MCF 10A (cell line): ENCODE measurements at regions not wholly inside any gene's neighbourhood (a gene's known extent, or its start where the extent isn't known, plus 50 kb on each side); places are given as distances from the start of the nearest gene placed in this dataset.

ENCODE experiments used
- BruUV-seq: library from RNA; stranded (reverse); fragments of 400-500 nt; replicated peaks from 2 replicates; lab custom pipeline; 2021; lab: Mats Ljungman, UMichigan
- CTCF ChIA-PET: fragments of 300-600 bp; sonication (Branson Sonifier 250); formaldehyde crosslinking; extraction: SDS; loops from one replicate; lab custom pipeline; 2021; ENCODE audit warnings: antibody characterized with exemption, inconsistent platforms; lab: Yijun Ruan, JAX
- POLR2A ChIA-PET: fragments of 300-600, 350-650 bp; sonication (Branson Sonifier 250); formaldehyde crosslinking; extraction: SDS; loops from one replicate; lab custom pipeline; 2020; ENCODE audit warnings: antibody characterized with exemption, inconsistent platforms; lab: Yijun Ruan, JAX
- DNase-seq: peaks from one replicate; pipeline ENCODE4 v3.0.0-alpha.2; 2018; ENCODE audit not compliant: unreplicated experiment
- H3K27ac Mint-ChIP-seq: one replicate; pipeline ENCODE4 v1.8.0; 2022; ENCODE audit warnings: mild to moderate bottlenecking, low read depth, mixed read lengths; ENCODE audit not compliant: unreplicated experiment
- H3K27me3 Mint-ChIP-seq: one replicate; pipeline ENCODE4 v1.8.0; 2022; ENCODE audit warnings: mixed read lengths; ENCODE audit not compliant: insufficient read depth, unreplicated experiment
- H3K36me3 Mint-ChIP-seq: one replicate; pipeline ENCODE4 v1.8.0; 2022; ENCODE audit warnings: mild to moderate bottlenecking, moderate library complexity, mixed read lengths; ENCODE audit not compliant: insufficient read depth, unreplicated experiment
- H3K4me1 Mint-ChIP-seq: one replicate; pipeline ENCODE4 v1.8.0; 2022; ENCODE audit warnings: mixed read lengths; ENCODE audit not compliant: insufficient read depth, unreplicated experiment
- H3K4me3 Mint-ChIP-seq: one replicate; pipeline ENCODE4 v1.8.0; 2022; ENCODE audit warnings: mild to moderate bottlenecking, moderate library complexity, mixed read lengths; ENCODE audit not compliant: unreplicated experiment
- H3K9me3 Mint-ChIP-seq: one replicate; pipeline ENCODE4 v1.8.0; 2022; ENCODE audit warnings: mixed read lengths; ENCODE audit not compliant: unreplicated experiment
- intact Hi-C: fragments of 100-400 bp; cut with micrococcal nuclease; formaldehyde crosslinking; loops from 2 replicates; pipeline ENCODE4 v1.14.1; 2022
- TF ChIP-seq, protein P1 (sequence below): fragments of 200-600 bp; IDR thresholded peaks from one replicate; pipeline ENCODE4 v1.8.0; 2022; ENCODE audit warnings: antibody characterized with exemption, mild to moderate bottlenecking; ENCODE audit not compliant: unreplicated experiment

DNA sequence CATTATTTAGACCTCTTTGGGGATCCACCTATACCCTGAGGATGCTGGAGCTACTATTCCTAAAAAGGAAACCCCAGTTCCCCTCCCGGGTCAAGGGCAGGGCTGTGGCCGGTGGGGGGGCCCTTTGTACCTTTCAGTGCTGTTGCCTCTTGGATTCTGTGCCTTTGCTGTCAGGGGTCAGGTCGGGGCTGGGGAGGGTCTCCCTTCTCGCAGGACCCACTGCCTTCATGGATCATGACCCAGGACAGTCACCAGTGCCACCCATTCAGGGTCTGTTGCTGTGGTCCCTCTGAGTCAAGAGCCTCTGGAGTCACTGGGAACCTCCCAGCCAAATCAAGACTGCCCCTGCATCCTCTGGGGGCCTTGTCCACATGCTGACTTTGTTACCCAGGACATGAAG lies 78.1 kb upstream of the CCND1 start:
- Mint-ChIP-seq H3K27me3 (no peaks in the 10 kb centered on the region), H3K4me3 (no peak overlapping the region), H3K4me1 (no peaks in the 10 kb centered on the region), H3K36me3 (no peaks in the 10 kb centered on the region), H3K27ac (no peak overlapping the region), H3K9me3 (no peaks in the 10 kb centered on the region)
- intact Hi-C loops: no loop called here
- POLR2A ChIA-PET: no interaction called here
- CTCF ChIA-PET: no interaction called here
- DNase-seq: no peak
- TF ChIP-seq, protein P1, sequence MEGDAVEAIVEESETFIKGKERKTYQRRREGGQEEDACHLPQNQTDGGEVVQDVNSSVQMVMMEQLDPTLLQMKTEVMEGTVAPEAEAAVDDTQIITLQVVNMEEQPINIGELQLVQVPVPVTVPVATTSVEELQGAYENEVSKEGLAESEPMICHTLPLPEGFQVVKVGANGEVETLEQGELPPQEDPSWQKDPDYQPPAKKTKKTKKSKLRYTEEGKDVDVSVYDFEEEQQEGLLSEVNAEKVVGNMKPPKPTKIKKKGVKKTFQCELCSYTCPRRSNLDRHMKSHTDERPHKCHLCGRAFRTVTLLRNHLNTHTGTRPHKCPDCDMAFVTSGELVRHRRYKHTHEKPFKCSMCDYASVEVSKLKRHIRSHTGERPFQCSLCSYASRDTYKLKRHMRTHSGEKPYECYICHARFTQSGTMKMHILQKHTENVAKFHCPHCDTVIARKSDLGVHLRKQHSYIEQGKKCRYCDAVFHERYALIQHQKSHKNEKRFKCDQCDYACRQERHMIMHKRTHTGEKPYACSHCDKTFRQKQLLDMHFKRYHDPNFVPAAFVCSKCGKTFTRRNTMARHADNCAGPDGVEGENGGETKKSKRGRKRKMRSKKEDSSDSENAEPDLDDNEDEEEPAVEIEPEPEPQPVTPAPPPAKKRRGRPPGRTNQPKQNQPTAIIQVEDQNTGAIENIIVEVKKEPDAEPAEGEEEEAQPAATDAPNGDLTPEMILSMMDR: no peak
- BruUV-seq: no TSS peak

DNA sequence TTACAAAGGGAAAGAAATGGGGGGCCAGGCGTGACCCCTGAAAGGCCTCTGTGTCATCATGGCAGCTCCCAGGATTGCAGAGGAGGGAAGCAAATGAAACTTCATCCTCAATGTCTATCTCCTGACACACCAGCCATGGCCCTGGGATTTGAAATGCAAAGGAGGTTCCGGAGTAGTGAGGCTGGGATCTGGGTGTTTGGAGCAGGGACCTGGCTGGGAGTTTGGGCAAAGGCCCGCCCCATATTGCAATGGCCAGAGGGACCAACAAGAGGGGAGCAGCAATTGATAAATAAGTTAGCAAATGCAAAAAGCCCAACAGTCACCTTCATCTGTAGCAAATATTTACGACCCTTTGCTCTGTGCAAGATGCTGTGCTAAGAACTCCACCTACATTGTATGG lies 77.7 kb upstream of the CCND1 start:
- no peak for DNase-seq
- Mint-ChIP-seq H3K27me3 (no peaks in the 10 kb centered on the region), H3K4me3 (no peak overlapping the region), H3K4me1 (no peaks in the 10 kb centered on the region), H3K27ac (no peak overlapping the region), H3K9me3 (no peaks in the 10 kb centered on the region), H3K36me3 (no peaks in the 10 kb centered on the region)
- ChIA-PET CTCF (no interaction called here), POLR2A (no interaction called here)
- intact Hi-C loops: no loop called here
- BruUV-seq: no TSS peak
- TF ChIP-seq, protein P1: no peak

DNA sequence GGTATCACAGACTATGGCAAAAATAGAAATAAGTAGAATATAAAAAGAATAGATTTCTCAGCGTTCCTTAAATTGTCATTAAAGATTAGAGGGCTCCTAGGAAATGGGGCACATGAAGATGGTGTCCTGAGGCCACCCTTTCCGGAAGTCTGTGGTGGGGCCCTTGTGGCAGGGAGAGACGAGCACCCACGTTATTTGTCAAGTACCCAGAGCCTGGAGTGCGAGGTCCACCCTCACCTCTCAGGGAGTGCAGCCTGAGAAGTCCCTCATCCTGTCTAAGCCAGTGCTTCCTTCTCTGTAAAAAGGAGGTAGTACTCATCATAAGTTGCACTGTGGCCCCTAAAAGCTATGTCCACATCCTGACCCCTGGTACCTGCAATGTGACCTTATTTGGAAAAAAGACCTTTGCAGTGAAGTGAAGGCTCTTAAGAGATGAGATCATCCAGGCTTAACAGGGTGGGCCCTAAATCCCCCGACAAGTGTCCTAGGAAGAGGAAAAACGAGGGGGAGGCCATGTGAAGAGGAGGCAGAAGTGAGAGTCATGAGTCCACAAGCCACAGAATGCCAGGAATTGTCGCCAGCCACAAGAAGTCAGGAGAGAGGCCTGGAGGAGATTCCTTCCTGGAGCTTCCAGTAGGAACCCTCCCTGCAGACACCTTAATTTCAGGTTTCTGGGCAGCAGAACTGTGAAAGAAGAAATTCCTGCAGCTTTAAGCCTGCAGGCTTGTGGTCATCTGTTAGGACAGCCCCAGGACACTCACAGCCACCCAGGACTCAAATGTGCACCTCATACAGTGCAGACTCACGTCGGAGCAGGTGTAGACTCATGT lies 76.8 kb upstream of the CCND1 start:
- CTCF ChIA-PET: no interaction called here
- intact Hi-C loops: no loop called here
- H3K27me3 Mint-ChIP-seq: no peaks in the 10 kb centered on the region
- H3K27ac Mint-ChIP-seq: no peak overlapping the region
- no peaks in the 10 kb centered on the region for H3K36me3 Mint-ChIP-seq
- TF ChIP-seq, protein P1: no peak
- no peaks in the 10 kb centered on the region for H3K4me1 Mint-ChIP-seq
- DNase-seq: no peak
- H3K9me3 Mint-ChIP-seq: no peaks in the 10 kb centered on the region
- POLR2A ChIA-PET: no interaction called here
- BruUV-seq: no TSS peak
- no peak overlapping the region for H3K4me3 Mint-ChIP-seq

DNA sequence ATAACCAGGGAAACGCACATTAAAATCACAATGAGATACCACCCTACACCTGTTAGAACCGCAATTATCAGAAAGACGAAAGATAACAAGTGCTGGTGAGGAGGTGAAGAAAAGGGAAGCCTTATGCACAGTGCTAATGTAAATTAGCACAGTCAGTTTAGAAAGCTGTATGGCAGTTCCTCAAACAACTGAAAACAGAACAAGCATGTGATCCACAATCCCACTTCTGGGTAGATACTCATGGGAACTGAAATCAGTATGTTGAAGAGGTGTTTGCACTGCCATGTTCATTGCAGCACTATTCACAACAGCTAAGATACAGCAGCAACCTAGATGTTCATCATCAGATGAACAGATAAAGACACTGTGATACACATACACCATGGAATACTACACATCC lies 75.0 kb upstream of the CCND1 start:
- no peak overlapping the region for H3K27ac Mint-ChIP-seq
- ChIA-PET POLR2A (no interaction called here), CTCF (interaction anchor here (0.6 kb wide), 1 partner anchor 217 kb away, joined by 3 read pairs; no protein-coding TSS in a partner anchor)
- H3K9me3 Mint-ChIP-seq: no peaks in the 10 kb centered on the region
- no peak for DNase-seq
- no peak overlapping the region for H3K4me3 Mint-ChIP-seq
- H3K36me3 Mint-ChIP-seq: no peaks in the 10 kb centered on the region
- H3K4me1 Mint-ChIP-seq: no peaks in the 10 kb centered on the region
- TF ChIP-seq, protein P1: no peak
- intact Hi-C loops: no loop called here
- no TSS peak for BruUV-seq
- no peaks in the 10 kb centered on the region for H3K27me3 Mint-ChIP-seq
